ENCODE measurements at regions not wholly inside any gene's neighbourhood (a gene's known extent, or its start where the extent isn't known, plus 50 kb on each side); places are given as distances from the start of the nearest gene placed in this dataset.

DNA sequence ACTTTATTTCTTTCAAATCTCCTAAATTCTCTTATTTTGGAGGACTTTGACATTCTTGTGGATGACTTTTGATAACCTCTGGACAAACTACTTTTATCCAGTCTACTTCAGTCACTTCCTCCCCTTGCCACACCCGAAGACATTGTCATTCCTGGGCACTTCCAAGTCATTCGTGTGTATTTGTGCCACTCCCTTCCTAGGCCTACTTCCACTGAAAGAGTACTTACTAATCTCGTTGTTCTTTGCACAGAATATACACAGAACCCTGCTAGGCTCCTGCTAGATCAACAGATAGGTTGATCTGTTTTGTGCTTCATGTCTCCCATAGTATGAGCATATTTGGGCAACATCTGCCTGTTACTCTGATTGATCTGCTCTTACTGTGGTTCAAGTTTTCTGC, 355.4 kb downstream of the HGF start:
- Histone ChIP-seq H2AFZ (ENCODE audit: low read depth, low read length) (no peak overlapping the region), H3K27me3 (ENCODE audit: insufficient read depth, low read length) (no peaks in the 10 kb centered on the region), H3K36me3 (ENCODE audit: insufficient read depth, low read length) (no peaks in the 10 kb centered on the region), H4K20me1 (ENCODE audit: insufficient read depth, low read length) (no peaks in the 10 kb centered on the region), H3K9me3 (ENCODE audit: insufficient read depth, low read depth, low read length) (no peaks in the 10 kb centered on the region), H3K9ac (ENCODE audit: low read length) (no peak overlapping the region), H3K4me2 (ENCODE audit: low read length) (no peak overlapping the region), H3K4me1 (ENCODE audit: insufficient read depth, low read length) (no peaks in the 10 kb centered on the region), H3K27ac (ENCODE audit: low read depth, low read length) (no peak overlapping the region), H3K79me2 (ENCODE audit: insufficient read depth, low read length) (no peaks in the 10 kb centered on the region), H3K4me3 (ENCODE audit: insufficient read depth, low read depth, low read length) (no peak overlapping the region)
- H3K9me3 Mint-ChIP-seq (ENCODE audit: unreplicated experiment): no peaks in the 10 kb centered on the region
- H3K27me3 Mint-ChIP-seq (ENCODE audit: low read depth, unreplicated experiment): no peaks in the 10 kb centered on the region
- no peak for TF ChIP-seq EZH2 (IDR thresholded peaks at IDR 0.05; ENCODE audit: insufficient read depth, low read length)
- no peak for TF ChIP-seq CTCF (IDR thresholded peaks at IDR 0.05; ENCODE audit: insufficient read depth, low read depth, low read length)
- H3K4me3 Mint-ChIP-seq (ENCODE audit: unreplicated experiment): no peak overlapping the region
- no peak for FAIRE-seq
- no peaks in the 10 kb centered on the region for H3K36me3 Mint-ChIP-seq (ENCODE audit: low read depth, unreplicated experiment)
- peaks cover 8% of the 10 kb centered on the region for H3K4me1 Mint-ChIP-seq (ENCODE audit: low read depth, unreplicated experiment)
- peak overlapping the region; percentile 41 for H3K27ac Mint-ChIP-seq (ENCODE audit: unreplicated experiment)
- DNase-seq (ENCODE audit: low read depth): no peak

- no peak overlapping the region for H2AFZ ChIP-seq (ENCODE audit: low read depth, low read length)
Measured at GRCh38 chr7:81410471-81411117, 359.3 kb downstream of the HGF start.

More at GRCh38 chr7:81410471-81411117, 359.3 kb downstream of the HGF start:
- Mint-ChIP-seq H3K36me3 (ENCODE audit: low read depth, unreplicated experiment) (no peaks in the 10 kb centered on the region), H3K4me1 (ENCODE audit: low read depth, unreplicated experiment) (peaks cover 4% of the 10 kb centered on the region), H3K27me3 (ENCODE audit: low read depth, unreplicated experiment) (no peaks in the 10 kb centered on the region), H3K4me3 (ENCODE audit: unreplicated experiment) (no peak overlapping the region), H3K9me3 (ENCODE audit: unreplicated experiment) (no peaks in the 10 kb centered on the region), H3K27ac (ENCODE audit: unreplicated experiment) (no peak overlapping the region)
- FAIRE-seq (peak; percentile 79), DNase-seq (ENCODE audit: low read depth) (no peak)
- no peak overlapping the region for H3K4me2 ChIP-seq (ENCODE audit: low read length)
- no peaks in the 10 kb centered on the region for H4K20me1 ChIP-seq (ENCODE audit: insufficient read depth, low read length)
- H3K4me1 ChIP-seq (ENCODE audit: insufficient read depth, low read length): no peaks in the 10 kb centered on the region
- H3K9me3 ChIP-seq (ENCODE audit: insufficient read depth, low read depth, low read length): no peaks in the 10 kb centered on the region
- no peaks in the 10 kb centered on the region for H3K27me3 ChIP-seq (ENCODE audit: insufficient read depth, low read length)
- no peaks in the 10 kb centered on the region for H3K79me2 ChIP-seq (ENCODE audit: insufficient read depth, low read length)
- H3K4me3 ChIP-seq (ENCODE audit: insufficient read depth, low read depth, low read length): no peak overlapping the region
- TF ChIP-seq EZH2 (IDR thresholded peaks at IDR 0.05; ENCODE audit: insufficient read depth, low read length): no peak
- TF ChIP-seq CTCF (IDR thresholded peaks at IDR 0.05; ENCODE audit: insufficient read depth, low read depth, low read length): no peak
- no peak overlapping the region for H3K9ac ChIP-seq (ENCODE audit: low read length)
- H3K36me3 ChIP-seq (ENCODE audit: insufficient read depth, low read length): no peaks in the 10 kb centered on the region
- no peak overlapping the region for H3K27ac ChIP-seq (ENCODE audit: low read depth, low read length)

Data from astrocyte (in vitro differentiated cells and primary cell).